ENCODE measurements at regions not wholly inside any gene's neighbourhood (a gene's known extent, or its start where the extent isn't known, plus 50 kb on each side); places are given as distances from the start of the nearest gene placed in this dataset.

GRCh38 chr3:89845053-89845452 lies 737.6 kb downstream of the EPHA3 start:
- CTCF ChIA-PET (ENCODE audit: partially characterized antibody): interaction anchor here (0.7 kb wide), 1 partner anchor 245 kb away, joined by 3 read pairs; no protein-coding TSS in a partner anchor
- H2BK15ac ChIP-seq (ENCODE audit: low read length): no peak overlapping the region
- TF ChIP-seq, protein P1, sequence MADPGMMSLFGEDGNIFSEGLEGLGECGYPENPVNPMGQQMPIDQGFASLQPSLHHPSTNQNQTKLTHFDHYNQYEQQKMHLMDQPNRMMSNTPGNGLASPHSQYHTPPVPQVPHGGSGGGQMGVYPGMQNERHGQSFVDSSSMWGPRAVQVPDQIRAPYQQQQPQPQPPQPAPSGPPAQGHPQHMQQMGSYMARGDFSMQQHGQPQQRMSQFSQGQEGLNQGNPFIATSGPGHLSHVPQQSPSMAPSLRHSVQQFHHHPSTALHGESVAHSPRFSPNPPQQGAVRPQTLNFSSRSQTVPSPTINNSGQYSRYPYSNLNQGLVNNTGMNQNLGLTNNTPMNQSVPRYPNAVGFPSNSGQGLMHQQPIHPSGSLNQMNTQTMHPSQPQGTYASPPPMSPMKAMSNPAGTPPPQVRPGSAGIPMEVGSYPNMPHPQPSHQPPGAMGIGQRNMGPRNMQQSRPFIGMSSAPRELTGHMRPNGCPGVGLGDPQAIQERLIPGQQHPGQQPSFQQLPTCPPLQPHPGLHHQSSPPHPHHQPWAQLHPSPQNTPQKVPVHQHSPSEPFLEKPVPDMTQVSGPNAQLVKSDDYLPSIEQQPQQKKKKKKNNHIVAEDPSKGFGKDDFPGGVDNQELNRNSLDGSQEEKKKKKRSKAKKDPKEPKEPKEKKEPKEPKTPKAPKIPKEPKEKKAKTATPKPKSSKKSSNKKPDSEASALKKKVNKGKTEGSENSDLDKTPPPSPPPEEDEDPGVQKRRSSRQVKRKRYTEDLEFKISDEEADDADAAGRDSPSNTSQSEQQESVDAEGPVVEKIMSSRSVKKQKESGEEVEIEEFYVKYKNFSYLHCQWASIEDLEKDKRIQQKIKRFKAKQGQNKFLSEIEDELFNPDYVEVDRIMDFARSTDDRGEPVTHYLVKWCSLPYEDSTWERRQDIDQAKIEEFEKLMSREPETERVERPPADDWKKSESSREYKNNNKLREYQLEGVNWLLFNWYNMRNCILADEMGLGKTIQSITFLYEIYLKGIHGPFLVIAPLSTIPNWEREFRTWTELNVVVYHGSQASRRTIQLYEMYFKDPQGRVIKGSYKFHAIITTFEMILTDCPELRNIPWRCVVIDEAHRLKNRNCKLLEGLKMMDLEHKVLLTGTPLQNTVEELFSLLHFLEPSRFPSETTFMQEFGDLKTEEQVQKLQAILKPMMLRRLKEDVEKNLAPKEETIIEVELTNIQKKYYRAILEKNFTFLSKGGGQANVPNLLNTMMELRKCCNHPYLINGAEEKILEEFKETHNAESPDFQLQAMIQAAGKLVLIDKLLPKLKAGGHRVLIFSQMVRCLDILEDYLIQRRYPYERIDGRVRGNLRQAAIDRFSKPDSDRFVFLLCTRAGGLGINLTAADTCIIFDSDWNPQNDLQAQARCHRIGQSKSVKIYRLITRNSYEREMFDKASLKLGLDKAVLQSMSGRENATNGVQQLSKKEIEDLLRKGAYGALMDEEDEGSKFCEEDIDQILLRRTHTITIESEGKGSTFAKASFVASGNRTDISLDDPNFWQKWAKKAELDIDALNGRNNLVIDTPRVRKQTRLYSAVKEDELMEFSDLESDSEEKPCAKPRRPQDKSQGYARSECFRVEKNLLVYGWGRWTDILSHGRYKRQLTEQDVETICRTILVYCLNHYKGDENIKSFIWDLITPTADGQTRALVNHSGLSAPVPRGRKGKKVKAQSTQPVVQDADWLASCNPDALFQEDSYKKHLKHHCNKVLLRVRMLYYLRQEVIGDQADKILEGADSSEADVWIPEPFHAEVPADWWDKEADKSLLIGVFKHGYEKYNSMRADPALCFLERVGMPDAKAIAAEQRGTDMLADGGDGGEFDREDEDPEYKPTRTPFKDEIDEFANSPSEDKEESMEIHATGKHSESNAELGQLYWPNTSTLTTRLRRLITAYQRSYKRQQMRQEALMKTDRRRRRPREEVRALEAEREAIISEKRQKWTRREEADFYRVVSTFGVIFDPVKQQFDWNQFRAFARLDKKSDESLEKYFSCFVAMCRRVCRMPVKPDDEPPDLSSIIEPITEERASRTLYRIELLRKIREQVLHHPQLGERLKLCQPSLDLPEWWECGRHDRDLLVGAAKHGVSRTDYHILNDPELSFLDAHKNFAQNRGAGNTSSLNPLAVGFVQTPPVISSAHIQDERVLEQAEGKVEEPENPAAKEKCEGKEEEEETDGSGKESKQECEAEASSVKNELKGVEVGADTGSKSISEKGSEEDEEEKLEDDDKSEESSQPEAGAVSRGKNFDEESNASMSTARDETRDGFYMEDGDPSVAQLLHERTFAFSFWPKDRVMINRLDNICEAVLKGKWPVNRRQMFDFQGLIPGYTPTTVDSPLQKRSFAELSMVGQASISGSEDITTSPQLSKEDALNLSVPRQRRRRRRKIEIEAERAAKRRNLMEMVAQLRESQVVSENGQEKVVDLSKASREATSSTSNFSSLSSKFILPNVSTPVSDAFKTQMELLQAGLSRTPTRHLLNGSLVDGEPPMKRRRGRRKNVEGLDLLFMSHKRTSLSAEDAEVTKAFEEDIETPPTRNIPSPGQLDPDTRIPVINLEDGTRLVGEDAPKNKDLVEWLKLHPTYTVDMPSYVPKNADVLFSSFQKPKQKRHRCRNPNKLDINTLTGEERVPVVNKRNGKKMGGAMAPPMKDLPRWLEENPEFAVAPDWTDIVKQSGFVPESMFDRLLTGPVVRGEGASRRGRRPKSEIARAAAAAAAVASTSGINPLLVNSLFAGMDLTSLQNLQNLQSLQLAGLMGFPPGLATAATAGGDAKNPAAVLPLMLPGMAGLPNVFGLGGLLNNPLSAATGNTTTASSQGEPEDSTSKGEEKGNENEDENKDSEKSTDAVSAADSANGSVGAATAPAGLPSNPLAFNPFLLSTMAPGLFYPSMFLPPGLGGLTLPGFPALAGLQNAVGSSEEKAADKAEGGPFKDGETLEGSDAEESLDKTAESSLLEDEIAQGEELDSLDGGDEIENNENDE (IDR thresholded peaks at IDR 0.05; ENCODE audit: insufficient replicate concordance, low read length): no peak

More at GRCh38 chr3:89845053-89845452, 737.6 kb downstream of the EPHA3 start:
- Histone ChIP-seq H4K91ac (replicated peaks; ENCODE audit: insufficient read length, low read length) (no peak overlapping the region), H3K14ac (ENCODE audit: insufficient read length) (no peak overlapping the region), H3K56ac (replicated peaks; ENCODE audit: insufficient read length, low read depth, low read length) (no peak overlapping the region), H3K23me2 (ENCODE audit: low read depth, low read length) (no peaks in the 10 kb centered on the region), H3K9ac (replicated peaks in 1 of 4; ENCODE audit: extremely low read depth in 1 of 4, low read depth in 3 of 4, low read length in 3 of 4) (no peak overlapping the region), H3K9me3 (ENCODE audit: insufficient read depth in 2 of 2, low read depth in 1 of 2, low read length in 1 of 2) (no peaks in the 10 kb centered on the region), H4K20me1 (replicated peaks in 1 of 2; ENCODE audit: control insufficient read depth in 1 of 2, insufficient read depth in 2 of 2, low read length in 2 of 2) (no peaks in the 10 kb centered on the region), H3K4me1 (replicated peaks in 1 of 4; ENCODE audit: control insufficient read depth in 3 of 4, insufficient read depth in 4 of 4, low read length in 3 of 4) (no peaks in the 10 kb centered on the region), H3K4me3 (ENCODE audit: extremely low read depth in 1 of 4, insufficient read depth in 2 of 4, low read depth in 3 of 4, low read length in 4 of 4) (no peak overlapping the region), H3K23ac (ENCODE audit: insufficient read length) (no peak overlapping the region), H3K79me2 (ENCODE audit: control insufficient read depth in 1 of 2, insufficient read depth in 2 of 2, low read length in 2 of 2) (no peaks in the 10 kb centered on the region), H3K27me3 (replicated peaks in 1 of 4; ENCODE audit: control insufficient read depth in 3 of 4, extremely low read depth in 1 of 4, insufficient read depth in 3 of 4, low read length in 3 of 4) (no peaks in the 10 kb centered on the region), H4K5ac (ENCODE audit: insufficient read length, low read depth, low read length) (no peak overlapping the region), H3K4ac (replicated peaks; ENCODE audit: insufficient read length, low read depth, low read length) (no peak overlapping the region), H3K79me1 (ENCODE audit: low read depth, low read length) (no peaks in the 10 kb centered on the region), H2BK120ac (replicated peaks; ENCODE audit: low read depth, low read length) (no peak overlapping the region), H3K4me2 (ENCODE audit: insufficient read depth in 1 of 2, low read depth in 2 of 2, low read length in 2 of 2) (no peak overlapping the region), H4K8ac (ENCODE audit: extremely low read depth, insufficient read depth, low read length) (no peak overlapping the region), H2AK5ac (ENCODE audit: low read depth, low read length) (no peak overlapping the region), H3K18ac (ENCODE audit: extremely low read depth, low read length) (no peak overlapping the region), H2BK5ac (ENCODE audit: low read depth, low read length) (no peak overlapping the region), H2BK20ac (ENCODE audit: low read length) (no peak overlapping the region), H3K27ac (ENCODE audit: low read depth, low read length) (no peak overlapping the region), H2AFZ (ENCODE audit: low read length) (no peak overlapping the region), H3K36me3 (ENCODE audit: control insufficient read depth in 2 of 4, insufficient read depth in 4 of 4, low read length in 3 of 4) (no peaks in the 10 kb centered on the region; a peak in 1 of 8 replicates), H2BK12ac (ENCODE audit: low read depth, low read length) (no peak overlapping the region)
- 85% methylated on average over 1 of the region's 1 CpG; no CpG with 5 or more reads in 1 of the 2 experiments for WGBS, 2 experiments (ENCODE audit: extremely low coverage in 1 of 2, insufficient coverage in 1 of 2, insufficient read length in 1 of 2, insufficient replicate concordance in 2 of 2, low coverage in 1 of 2, low lambda C conversion rate in 2 of 2, missing lambda C conversion rate in 1 of 2)
- POLR2A ChIA-PET (ENCODE audit: partially characterized antibody): no interaction called here
- DNase-seq (ENCODE audit: low read depth in 1 of 2, low spot score in 2 of 2) (no peak), FAIRE-seq (no peak)

All from H1 (cell line).